ENCODE measurements at regions not wholly inside any gene's neighbourhood (a gene's known extent, or its start where the extent isn't known, plus 50 kb on each side); places are given as distances from the start of the nearest gene placed in this dataset.

- TF ChIP-seq, protein P1, sequence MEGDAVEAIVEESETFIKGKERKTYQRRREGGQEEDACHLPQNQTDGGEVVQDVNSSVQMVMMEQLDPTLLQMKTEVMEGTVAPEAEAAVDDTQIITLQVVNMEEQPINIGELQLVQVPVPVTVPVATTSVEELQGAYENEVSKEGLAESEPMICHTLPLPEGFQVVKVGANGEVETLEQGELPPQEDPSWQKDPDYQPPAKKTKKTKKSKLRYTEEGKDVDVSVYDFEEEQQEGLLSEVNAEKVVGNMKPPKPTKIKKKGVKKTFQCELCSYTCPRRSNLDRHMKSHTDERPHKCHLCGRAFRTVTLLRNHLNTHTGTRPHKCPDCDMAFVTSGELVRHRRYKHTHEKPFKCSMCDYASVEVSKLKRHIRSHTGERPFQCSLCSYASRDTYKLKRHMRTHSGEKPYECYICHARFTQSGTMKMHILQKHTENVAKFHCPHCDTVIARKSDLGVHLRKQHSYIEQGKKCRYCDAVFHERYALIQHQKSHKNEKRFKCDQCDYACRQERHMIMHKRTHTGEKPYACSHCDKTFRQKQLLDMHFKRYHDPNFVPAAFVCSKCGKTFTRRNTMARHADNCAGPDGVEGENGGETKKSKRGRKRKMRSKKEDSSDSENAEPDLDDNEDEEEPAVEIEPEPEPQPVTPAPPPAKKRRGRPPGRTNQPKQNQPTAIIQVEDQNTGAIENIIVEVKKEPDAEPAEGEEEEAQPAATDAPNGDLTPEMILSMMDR (IDR thresholded peaks at IDR 0.05; ENCODE audit: low read depth, low read length), result no peak
- DNase-seq (ENCODE audit: extremely low read depth, low read depth), result no peak
These were observed 1308.7 kb upstream of the FAM98A start for GRCh38 chr2:34907812-34908211.

DNA sequence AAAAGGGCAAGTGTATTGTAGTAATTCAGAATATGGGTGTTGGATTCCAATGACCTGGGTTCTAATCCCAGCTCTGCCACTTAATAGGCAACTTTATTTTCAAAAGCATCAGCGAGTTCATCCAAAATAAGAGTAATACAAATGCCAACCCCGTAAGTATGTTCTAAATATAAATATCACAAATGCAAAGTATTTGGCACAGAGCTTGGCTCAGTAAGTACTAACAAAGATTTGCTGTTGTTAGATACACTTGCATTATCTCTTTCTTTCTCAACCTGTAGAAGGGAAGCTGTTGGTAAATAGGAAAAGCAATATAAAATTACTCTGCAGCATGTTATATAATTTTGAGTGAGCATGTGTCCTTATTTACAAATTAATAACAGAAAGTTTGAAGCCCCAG is 1302.6 kb upstream of the FAM98A start:
- DNase-seq (ENCODE audit: extremely low read depth, low read depth), result no peak
- TF ChIP-seq, protein P1 (IDR thresholded peaks at IDR 0.05; ENCODE audit: low read depth, low read length), result no peak

GRCh38 chr2:34899079-34899478 is 1300.0 kb upstream of the FAM98A start:
- no peak for DNase-seq (ENCODE audit: extremely low read depth, low read depth)
- TF ChIP-seq, protein P1 (IDR thresholded peaks at IDR 0.05; ENCODE audit: low read depth, low read length), result no peak

GRCh38 chr2:34892766-34893165 is 1293.7 kb upstream of the FAM98A start:
- no peak for DNase-seq (ENCODE audit: extremely low read depth, low read depth)
- TF ChIP-seq, protein P1 (IDR thresholded peaks at IDR 0.05; ENCODE audit: low read depth, low read length), result no peak

- TF ChIP-seq, protein P1 (IDR thresholded peaks at IDR 0.05; ENCODE audit: low read depth, low read length), result no peak
- DNase-seq (ENCODE audit: extremely low read depth, low read depth), result no peak
These were observed 1293.2 kb upstream of the FAM98A start for GRCh38 chr2:34892256-34892655.

GRCh38 chr2:34875091-34875745 is 1276.1 kb upstream of the FAM98A start:
- no peak for DNase-seq (ENCODE audit: extremely low read depth, low read depth)
- TF ChIP-seq, protein P1 (IDR thresholded peaks at IDR 0.05; ENCODE audit: low read depth, low read length), result no peak

DNA sequence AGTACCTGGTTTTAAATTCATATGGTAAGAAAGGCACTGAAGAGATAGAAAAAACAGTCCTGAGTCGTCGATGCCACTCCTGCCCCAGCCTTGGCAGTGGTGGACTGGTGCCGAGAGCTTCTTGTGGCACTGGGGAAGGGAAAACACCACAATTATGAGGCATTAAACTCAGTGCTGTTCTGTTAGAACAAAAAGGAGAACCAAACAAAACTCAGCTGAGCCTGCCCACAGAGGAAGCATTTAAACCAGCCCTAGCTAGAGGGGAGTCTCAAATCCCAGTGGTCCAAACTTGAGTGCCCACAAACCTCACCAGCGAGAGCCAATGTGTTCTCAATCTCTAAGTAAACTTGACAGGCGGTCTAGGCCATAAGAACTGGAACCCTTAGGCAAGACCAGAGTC is 1254.5 kb upstream of the FAM98A start:
- TF ChIP-seq, protein P1 (IDR thresholded peaks at IDR 0.05; ENCODE audit: low read depth, low read length), result no peak
- DNase-seq (ENCODE audit: extremely low read depth, low read depth), result no peak
